ENCODE measurements at regions not wholly inside any gene's neighbourhood (a gene's known extent, or its start where the extent isn't known, plus 50 kb on each side); places are given as distances from the start of the nearest gene placed in this dataset.

- DNase-seq (ENCODE audit: low read depth, low spot score), result no peak
- no peak overlapping the region for H3K4me3 ChIP-seq (ENCODE audit: low read depth, low read length)
- in situ Hi-C loops (cut with HindIII; ENCODE audit: low sequenced_read_pairs), result no loop called here
- TF ChIP-seq CTCF (IDR thresholded peaks at IDR 0.05; ENCODE audit: low read depth, low read length), result no peak
Measured at GRCh38 chr2:211086049-211086448, 529.6 kb downstream of the CPS1 start.

GRCh38 chr2:211089127-211089526 is 532.7 kb downstream of the CPS1 start:
- no peak overlapping the region for H3K4me3 ChIP-seq (ENCODE audit: low read depth, low read length)
- DNase-seq (ENCODE audit: low read depth, low spot score), result no peak
- TF ChIP-seq CTCF (IDR thresholded peaks at IDR 0.05; ENCODE audit: low read depth, low read length), result no peak
- in situ Hi-C loops (cut with HindIII; ENCODE audit: low sequenced_read_pairs), result no loop called here

- no peak overlapping the region for H3K4me3 ChIP-seq (ENCODE audit: low read depth, low read length)
- peak; percentile 59 for TF ChIP-seq CTCF (IDR thresholded peaks at IDR 0.05; ENCODE audit: low read depth, low read length)
- no peak for DNase-seq (ENCODE audit: low read depth, low spot score)
- in situ Hi-C loops (cut with HindIII; ENCODE audit: low sequenced_read_pairs), result no loop called here
Measured at GRCh38 chr2:211093743-211094303, 537.4 kb downstream of the CPS1 start.

- in situ Hi-C loops (cut with HindIII; ENCODE audit: low sequenced_read_pairs), result no loop called here
- no peak for DNase-seq (ENCODE audit: low read depth, low spot score)
- no peak overlapping the region for H3K4me3 ChIP-seq (ENCODE audit: low read depth, low read length)
- TF ChIP-seq CTCF (IDR thresholded peaks at IDR 0.05; ENCODE audit: low read depth, low read length), result no peak
Measured at GRCh38 chr2:211103989-211104388, 547.6 kb downstream of the CPS1 start.

GRCh38 chr2:211113334-211114175 is 557.2 kb downstream of the CPS1 start:
- TF ChIP-seq CTCF (IDR thresholded peaks at IDR 0.05; ENCODE audit: low read depth, low read length), result no peak
- no peak overlapping the region for H3K4me3 ChIP-seq (ENCODE audit: low read depth, low read length)
- in situ Hi-C loops (cut with HindIII; ENCODE audit: low sequenced_read_pairs), result no loop called here
- DNase-seq (ENCODE audit: low read depth, low spot score), result no peak

- TF ChIP-seq CTCF (IDR thresholded peaks at IDR 0.05; ENCODE audit: low read depth, low read length), result no peak
- H3K4me3 ChIP-seq (ENCODE audit: low read depth, low read length), result no peak overlapping the region
- peak; percentile 49 for DNase-seq (ENCODE audit: low read depth, low spot score)
- in situ Hi-C loops (cut with HindIII; ENCODE audit: low sequenced_read_pairs), result no loop called here
Measured at GRCh38 chr2:211114826-211115455, 558.5 kb downstream of the CPS1 start.

All from astrocyte of the spinal cord (primary cell).